Fibroblast of lung (primary cell): ENCODE measurements at regions not wholly inside any gene's neighbourhood (a gene's known extent, or its start where the extent isn't known, plus 50 kb on each side); places are given as distances from the start of the nearest gene placed in this dataset.

Source experiments
- DNase-seq, 2 donors: peaks; one replicate each; pipeline versions ENCODE4 v3.0.0 to v3.0.0-alpha.2; 2010; ENCODE audit warnings: low read depth in 2 of 2
- H2AFZ ChIP-seq: 2 replicates; pipeline ENCODE4 v1.5.1; 2012; ENCODE audit warnings: low read length, control low read depth, inconsistent platforms
- H3K27ac ChIP-seq: 2 replicates; pipeline ENCODE4 v1.5.1; 2011; ENCODE audit warnings: low read length, control low read depth; ENCODE audit not compliant: insufficient read depth
- H3K27me3 ChIP-seq: 2 replicates; pipeline ENCODE4 v1.5.1; 2011; ENCODE audit warnings: mild to moderate bottlenecking, low read length; ENCODE audit not compliant: control insufficient read depth, insufficient read depth
- H3K36me3 ChIP-seq: 2 replicates; pipeline ENCODE4 v1.5.1; 2011; ENCODE audit warnings: low read length; ENCODE audit not compliant: control insufficient read depth, insufficient read depth
- H3K4me1 ChIP-seq: 2 replicates; pipeline ENCODE4 v1.5.1; 2011; ENCODE audit warnings: low read length; ENCODE audit not compliant: control insufficient read depth, insufficient read depth; ENCODE audit errors: extremely low read depth
- H3K4me2 ChIP-seq: 2 replicates; pipeline ENCODE4 v1.5.1; 2011; ENCODE audit warnings: low read length, control low read depth; ENCODE audit not compliant: insufficient read depth; ENCODE audit errors: extremely low read depth
- H3K4me3 ChIP-seq, 4 experiments: fragments of 200-600 bp in 1 of 4; sonication (generic) in 1 of 4; replicated peaks in 1 of 4; 2 replicates each; pipeline ENCODE4 v1.5.1; 2011 to 2016; ENCODE audit warnings: low read length in 4 of 4, low read depth in 3 of 4, mild to moderate bottlenecking in 3 of 4, control low read depth in 2 of 4, inconsistent platforms in 1 of 4, mixed read lengths in 1 of 4; ENCODE audit not compliant: insufficient read depth in 1 of 4; ENCODE audit errors: control extremely low read depth in 1 of 4
- H3K79me2 ChIP-seq: 2 replicates; pipeline ENCODE4 v1.5.1; 2012; ENCODE audit warnings: mild to moderate bottlenecking, low read length, inconsistent platforms; ENCODE audit not compliant: control insufficient read depth, insufficient read depth
- H3K9ac ChIP-seq: 2 replicates; pipeline ENCODE4 v1.5.1; 2011; ENCODE audit warnings: mild to moderate bottlenecking, low read length, control low read depth; ENCODE audit not compliant: insufficient read depth
- H3K9me3 ChIP-seq: 2 replicates; pipeline ENCODE4 v1.5.1; 2012; ENCODE audit warnings: low read depth, low read length; ENCODE audit not compliant: control insufficient read depth, insufficient read depth
- H4K20me1 ChIP-seq: 2 replicates; pipeline ENCODE4 v1.5.1; 2011; ENCODE audit warnings: low read length; ENCODE audit not compliant: control insufficient read depth, insufficient read depth; ENCODE audit errors: extremely low read depth
- EZH2 ChIP-seq: IDR thresholded peaks from 2 replicates; pipeline ENCODE4 v1.5.1; 2012; ENCODE audit warnings: low read length, control low read depth, mild to moderate bottlenecking; ENCODE audit errors: missing control alignments
- TF ChIP-seq, protein P1 (sequence below), 2 donors: IDR thresholded peaks in 1 of 2; conservative IDR thresholded peaks in 1 of 2; 1 replicate in 1 of 2; 2 replicates in 1 of 2; pipeline ENCODE4 v1.5.1; 2011 to 2012; ENCODE audit warnings: low read length in 2 of 2, control low read depth in 1 of 2, inconsistent platforms in 1 of 2, low read depth in 1 of 2, mild to moderate bottlenecking in 1 of 2

DNA sequence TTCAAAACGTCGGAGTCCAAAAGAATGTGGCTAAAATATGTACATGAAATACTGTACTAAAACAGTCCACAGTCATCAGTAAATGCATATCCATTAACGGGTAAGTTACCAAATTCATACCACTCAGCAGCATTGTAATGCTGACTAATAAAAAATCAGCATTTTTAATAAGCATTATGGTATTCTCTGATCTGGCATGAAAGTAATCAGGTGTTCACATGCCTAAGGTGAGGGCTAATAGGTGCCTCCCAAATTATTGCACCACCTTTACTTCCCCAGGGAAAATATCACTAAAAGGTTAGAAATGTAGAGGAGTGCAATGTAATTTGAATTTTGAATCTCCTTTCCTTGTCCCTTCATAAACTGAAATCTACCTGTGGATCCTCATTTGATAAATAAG lies 69.6 kb upstream of the PTGS2 start:
- Histone ChIP-seq H3K27ac (no peak overlapping the region), H3K79me2 (no peaks in the 10 kb centered on the region), H3K9ac (no peak overlapping the region), H2AFZ (no peak overlapping the region), H3K4me1 (no peaks in the 10 kb centered on the region), H4K20me1 (no peaks in the 10 kb centered on the region), H3K27me3 (no peaks in the 10 kb centered on the region), H3K4me2 (no peak overlapping the region), H3K36me3 (no peaks in the 10 kb centered on the region), H3K9me3 (no peaks in the 10 kb centered on the region), H3K4me3 (no peak overlapping the region)
- DNase-seq: no peak
- TF ChIP-seq, protein P1, sequence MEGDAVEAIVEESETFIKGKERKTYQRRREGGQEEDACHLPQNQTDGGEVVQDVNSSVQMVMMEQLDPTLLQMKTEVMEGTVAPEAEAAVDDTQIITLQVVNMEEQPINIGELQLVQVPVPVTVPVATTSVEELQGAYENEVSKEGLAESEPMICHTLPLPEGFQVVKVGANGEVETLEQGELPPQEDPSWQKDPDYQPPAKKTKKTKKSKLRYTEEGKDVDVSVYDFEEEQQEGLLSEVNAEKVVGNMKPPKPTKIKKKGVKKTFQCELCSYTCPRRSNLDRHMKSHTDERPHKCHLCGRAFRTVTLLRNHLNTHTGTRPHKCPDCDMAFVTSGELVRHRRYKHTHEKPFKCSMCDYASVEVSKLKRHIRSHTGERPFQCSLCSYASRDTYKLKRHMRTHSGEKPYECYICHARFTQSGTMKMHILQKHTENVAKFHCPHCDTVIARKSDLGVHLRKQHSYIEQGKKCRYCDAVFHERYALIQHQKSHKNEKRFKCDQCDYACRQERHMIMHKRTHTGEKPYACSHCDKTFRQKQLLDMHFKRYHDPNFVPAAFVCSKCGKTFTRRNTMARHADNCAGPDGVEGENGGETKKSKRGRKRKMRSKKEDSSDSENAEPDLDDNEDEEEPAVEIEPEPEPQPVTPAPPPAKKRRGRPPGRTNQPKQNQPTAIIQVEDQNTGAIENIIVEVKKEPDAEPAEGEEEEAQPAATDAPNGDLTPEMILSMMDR (conservative IDR thresholded peaks at IDR 0.05 in 1 of 2, IDR thresholded peaks at IDR 0.05 in 1 of 2; ENCODE audit: low read depth in 1 of 2, low read length in 2 of 2): no peak
- no peak for TF ChIP-seq EZH2

DNA sequence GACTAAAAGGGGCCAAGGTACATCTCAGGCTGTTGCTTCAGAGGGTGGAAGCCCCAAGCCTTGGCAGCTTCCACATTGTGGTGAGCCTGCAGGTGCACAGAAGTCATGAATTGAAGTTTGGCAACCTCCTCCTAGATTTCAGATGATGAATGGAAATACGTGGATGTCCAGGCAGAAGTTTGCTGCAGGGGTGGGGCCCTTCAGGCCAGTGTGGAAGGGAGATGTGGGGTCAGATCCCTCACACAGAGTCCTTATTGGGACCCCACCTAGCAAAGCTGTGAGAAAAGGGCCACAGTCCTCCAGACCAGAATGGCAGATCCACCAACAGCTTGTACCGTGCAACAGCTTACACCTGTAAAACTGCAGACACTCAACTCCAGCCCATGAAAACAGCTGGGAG lies 67.4 kb upstream of the PTGS2 start:
- no peak overlapping the region for H2AFZ ChIP-seq
- no peaks in the 10 kb centered on the region for H3K9me3 ChIP-seq
- TF ChIP-seq, protein P1 (conservative IDR thresholded peaks at IDR 0.05 in 1 of 2, IDR thresholded peaks at IDR 0.05 in 1 of 2; ENCODE audit: low read depth in 1 of 2, low read length in 2 of 2): no peak
- no peak for TF ChIP-seq EZH2
- H3K79me2 ChIP-seq: no peaks in the 10 kb centered on the region
- DNase-seq: no peak
- H3K4me1 ChIP-seq: no peaks in the 10 kb centered on the region
- no peak overlapping the region for H3K4me3 ChIP-seq
- H4K20me1 ChIP-seq: no peaks in the 10 kb centered on the region
- H3K36me3 ChIP-seq: no peaks in the 10 kb centered on the region
- no peak overlapping the region for H3K4me2 ChIP-seq
- H3K27me3 ChIP-seq: no peaks in the 10 kb centered on the region
- no peak overlapping the region for H3K9ac ChIP-seq
- no peak overlapping the region for H3K27ac ChIP-seq

DNA sequence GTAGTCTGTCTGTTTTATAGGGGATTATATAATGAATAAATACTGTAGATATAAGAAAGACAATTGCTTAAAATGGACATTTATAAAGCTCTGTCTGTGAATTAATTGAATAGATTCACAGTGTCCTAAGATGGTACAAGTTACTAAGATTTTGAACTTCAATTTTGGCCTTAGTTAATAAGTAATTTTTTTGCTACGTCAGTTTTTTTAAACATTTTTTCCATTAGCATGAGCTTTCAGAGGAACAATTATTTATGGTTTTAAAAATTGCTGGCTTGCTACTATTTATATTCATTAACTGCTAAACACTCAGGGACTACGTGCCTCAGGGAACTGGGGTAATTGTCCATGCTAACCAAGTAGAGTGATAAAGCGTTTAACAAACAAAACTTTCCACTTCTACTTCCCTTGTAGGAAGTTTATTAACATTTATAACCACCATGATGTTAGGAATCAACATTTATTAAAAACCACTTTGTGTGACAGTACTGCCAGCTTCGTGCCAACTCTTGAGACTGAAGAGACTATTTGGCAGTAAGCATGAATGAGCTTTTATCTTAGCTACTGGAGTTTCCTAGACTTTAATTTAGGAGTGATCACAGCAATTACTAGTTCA lies 65.4 kb upstream of the PTGS2 start:
- no peak overlapping the region for H3K4me3 ChIP-seq
- no peaks in the 10 kb centered on the region for H3K79me2 ChIP-seq
- peak in 1 of 2 donors; percentile 4 for DNase-seq
- H3K27me3 ChIP-seq: no peaks in the 10 kb centered on the region
- no peak overlapping the region for H3K4me2 ChIP-seq
- no peaks in the 10 kb centered on the region for H3K4me1 ChIP-seq
- H3K36me3 ChIP-seq: no peaks in the 10 kb centered on the region
- H4K20me1 ChIP-seq: no peaks in the 10 kb centered on the region
- H3K9me3 ChIP-seq: no peaks in the 10 kb centered on the region
- no peak overlapping the region for H2AFZ ChIP-seq
- no peak overlapping the region for H3K9ac ChIP-seq
- TF ChIP-seq, protein P1 (conservative IDR thresholded peaks at IDR 0.05 in 1 of 2, IDR thresholded peaks at IDR 0.05 in 1 of 2; ENCODE audit: low read depth in 1 of 2, low read length in 2 of 2): no peak
- TF ChIP-seq EZH2: no peak
- no peak overlapping the region for H3K27ac ChIP-seq
